HG03108 (cell line): ENCODE measurements at regions not wholly inside any gene's neighbourhood (a gene's known extent, or its start where the extent isn't known, plus 50 kb on each side); places are given as distances from the start of the nearest gene placed in this dataset.
"Not testable (repeated sequence)": the region's sequence is repeated elsewhere in the genome, so short reads cannot be mapped to it uniquely, and the experiment has no call there.

Source experiments
- ATAC-seq: cut with Tn5 transposase; IDR thresholded peaks from one replicate; pipeline ENCODE4 v1.9.1; 2021; ENCODE audit warnings: moderate library complexity; ENCODE audit not compliant: unreplicated experiment

DNA sequence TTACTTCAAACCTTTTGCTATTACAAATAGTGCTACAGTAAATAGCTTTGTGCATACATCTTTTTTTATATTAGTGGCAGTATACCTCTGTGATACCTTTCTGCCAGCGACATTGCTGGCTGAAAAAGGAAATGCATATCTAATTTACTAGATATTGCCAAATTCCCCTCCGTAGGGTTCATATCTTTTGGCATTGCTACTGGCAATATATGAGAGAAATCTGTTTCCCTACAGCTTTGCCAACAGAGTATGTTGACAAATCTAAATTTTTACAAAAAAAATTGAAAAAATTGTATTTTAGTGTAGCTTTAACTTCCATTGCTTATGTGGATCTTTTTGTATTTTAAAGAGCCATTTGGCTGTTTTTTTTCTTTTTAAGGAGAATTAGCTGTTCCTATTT is 426.7 kb downstream of the TRIB2 start:
- no peak for ATAC-seq

DNA sequence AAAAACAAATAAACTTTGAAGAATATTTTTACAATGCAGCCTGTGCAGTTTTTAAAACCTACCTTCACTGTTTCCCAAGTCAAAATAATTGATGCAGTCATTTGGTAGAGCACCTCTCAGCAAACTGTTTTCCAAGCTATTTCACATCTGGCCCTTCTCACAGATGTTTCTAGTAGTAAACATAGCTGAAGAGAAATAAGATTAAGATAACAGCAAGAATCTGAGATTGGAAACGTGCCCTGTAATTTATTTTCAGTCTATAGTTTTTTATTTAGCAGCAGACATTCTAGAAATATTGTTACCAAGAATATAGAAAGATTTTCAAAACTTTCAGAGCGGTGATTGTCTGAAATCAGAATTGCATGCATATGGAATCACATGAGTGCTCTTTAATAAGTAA is 440.2 kb downstream of the TRIB2 start:
- no peak for ATAC-seq

DNA sequence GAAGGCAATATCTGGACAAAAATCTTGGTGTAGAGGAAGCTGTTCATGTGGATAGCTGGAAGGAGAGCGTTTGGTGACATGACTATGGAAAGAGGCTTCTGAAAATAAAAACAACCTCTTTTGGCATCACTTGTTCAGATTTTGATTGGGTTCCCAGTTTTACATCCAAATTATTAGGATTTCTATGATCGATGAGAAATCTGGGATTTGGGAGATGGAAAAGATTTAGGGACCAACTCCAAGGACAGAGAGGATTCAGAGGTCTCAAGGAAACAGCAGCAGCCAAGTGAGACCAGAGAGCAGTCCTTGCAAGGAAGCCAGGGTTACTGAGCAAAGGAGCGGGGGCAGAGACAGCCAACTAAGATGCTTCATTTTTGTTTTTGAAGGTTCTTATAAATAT is 441.7 kb downstream of the TRIB2 start:
- ATAC-seq, result no peak

DNA sequence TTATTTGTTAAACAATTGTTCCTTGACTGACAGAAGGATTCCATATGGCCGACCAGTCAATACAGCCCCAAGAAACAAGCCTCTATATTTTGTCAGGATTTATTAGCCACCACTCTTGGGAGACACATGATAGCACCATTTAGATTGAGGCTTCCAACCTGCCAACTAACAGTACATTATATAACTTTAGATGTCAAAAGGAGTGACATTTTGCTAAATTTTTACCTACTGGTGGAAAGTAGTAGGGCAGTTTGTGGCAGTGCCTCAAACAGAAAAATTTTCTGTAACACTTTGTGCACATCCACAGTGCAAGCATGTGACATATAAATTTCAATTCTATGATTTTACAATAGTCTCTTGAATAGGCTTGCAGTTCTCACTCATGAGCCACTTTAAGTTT is 464.0 kb downstream of the TRIB2 start:
- ATAC-seq, result no peak

DNA sequence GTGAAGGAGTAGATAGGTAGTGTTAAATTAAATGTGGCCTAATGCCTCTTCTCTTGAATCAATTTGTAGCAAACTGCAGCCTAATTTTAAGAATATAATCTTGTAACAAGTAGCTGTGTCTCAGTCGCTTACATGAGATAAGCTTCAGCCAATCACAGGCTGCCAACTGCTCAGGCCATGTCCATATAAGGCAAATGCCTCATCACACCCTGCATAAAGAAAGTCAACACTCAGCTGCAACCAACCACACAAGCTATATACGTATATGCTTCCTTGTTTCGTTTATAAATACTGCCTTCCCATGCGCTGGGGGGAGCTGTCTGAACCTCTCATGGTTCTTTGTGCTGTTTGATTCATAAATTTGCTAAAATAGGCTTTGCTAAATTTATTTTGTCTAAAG is 476.3 kb downstream of the TRIB2 start:
- ATAC-seq, result peak; percentile 61

DNA sequence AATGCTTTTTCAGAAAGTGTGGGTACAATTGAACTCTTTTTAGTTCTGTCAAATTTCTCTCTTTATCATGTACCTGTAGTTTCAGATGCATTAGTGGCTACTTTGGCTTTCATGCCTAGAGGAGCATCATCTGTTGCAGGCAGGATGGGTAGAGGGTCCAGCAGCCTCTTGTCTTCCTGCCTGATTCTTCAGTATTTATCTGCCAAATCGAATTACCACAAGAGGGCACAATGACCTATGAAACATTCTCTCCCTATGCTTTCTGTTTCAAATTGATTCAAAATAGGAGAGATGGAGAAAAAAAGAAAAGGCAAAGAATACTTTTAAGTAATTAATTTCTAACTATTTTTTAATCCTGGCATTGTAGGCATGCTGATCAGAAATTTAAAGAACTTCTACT is 477.2 kb downstream of the TRIB2 start:
- ATAC-seq, result peak; percentile 62

DNA sequence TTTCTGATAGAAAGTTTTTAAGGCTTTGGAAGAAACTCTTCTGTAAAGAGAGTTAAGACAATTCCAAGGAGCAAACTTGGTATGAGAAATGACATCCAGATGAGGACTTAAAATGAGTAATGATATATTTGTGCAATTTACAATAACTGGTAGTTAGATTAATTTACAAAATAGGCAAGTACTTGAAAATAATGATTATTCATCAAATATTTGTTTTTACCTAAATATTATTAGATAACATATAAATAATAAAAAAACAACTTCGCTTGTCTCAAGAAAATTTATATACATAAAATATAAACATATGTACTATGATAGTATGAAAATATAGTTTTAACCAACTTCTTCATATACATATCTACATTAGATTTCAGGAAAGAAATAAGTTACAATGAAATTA is 478.5 kb downstream of the TRIB2 start:
- ATAC-seq, result no peak

DNA sequence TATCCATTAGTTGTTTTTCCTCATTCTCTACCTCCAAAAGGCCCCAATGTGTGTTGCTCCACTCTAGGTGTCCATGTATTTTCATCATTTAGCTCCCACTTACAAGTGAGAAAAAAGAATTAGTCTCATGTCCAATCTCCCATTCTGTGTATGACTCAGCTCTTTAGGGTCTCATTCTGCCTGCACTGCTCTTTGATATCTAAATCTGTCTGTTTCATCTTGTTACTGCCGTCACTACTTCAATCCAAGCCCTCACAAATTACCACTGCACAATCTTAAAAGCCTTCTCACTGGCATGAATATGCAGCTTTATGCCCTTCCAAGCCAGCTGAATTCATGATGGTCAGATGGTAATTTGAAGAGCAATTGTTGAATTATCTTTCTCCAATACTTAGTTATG is 480.5 kb downstream of the TRIB2 start:
- ATAC-seq, result no peak

DNA sequence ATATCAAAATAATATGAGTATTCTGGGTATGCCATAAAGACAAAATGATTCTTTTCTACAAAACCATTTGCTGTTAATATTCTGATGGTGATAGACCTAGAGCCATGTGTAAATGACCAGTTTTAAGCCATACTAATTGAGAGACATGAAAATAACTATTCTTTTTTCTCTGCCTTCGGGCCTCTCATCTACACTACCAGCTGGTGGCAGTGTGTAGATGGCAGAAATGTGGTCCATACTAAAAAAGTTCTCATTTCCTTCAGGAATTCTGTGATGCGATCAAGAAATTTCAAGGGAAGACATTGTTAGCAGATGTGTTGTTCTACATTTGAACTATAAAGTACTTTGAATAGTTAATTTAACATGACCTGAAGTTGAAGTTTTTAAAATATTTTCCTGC is 485.2 kb downstream of the TRIB2 start:
- ATAC-seq, result no peak

DNA sequence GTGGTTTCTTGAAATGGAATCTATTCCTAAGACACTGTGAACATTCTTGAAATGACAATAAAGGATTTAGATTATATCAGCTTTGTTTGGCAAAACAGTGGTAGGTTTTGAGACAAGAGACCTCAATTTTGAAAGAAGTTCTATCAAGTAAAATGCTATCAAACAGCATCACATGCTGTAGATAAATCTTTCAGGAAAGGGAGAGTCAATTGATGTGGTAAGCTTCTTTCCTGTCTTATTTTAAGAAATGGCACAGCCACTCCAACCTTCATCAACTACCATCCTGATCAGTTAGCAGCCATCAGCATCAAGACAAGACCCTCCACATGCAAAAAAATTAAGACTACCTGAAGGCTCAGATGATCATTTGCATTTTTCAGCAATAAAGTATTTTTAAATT is 495.4 kb downstream of the TRIB2 start:
- ATAC-seq, result no peak

DNA sequence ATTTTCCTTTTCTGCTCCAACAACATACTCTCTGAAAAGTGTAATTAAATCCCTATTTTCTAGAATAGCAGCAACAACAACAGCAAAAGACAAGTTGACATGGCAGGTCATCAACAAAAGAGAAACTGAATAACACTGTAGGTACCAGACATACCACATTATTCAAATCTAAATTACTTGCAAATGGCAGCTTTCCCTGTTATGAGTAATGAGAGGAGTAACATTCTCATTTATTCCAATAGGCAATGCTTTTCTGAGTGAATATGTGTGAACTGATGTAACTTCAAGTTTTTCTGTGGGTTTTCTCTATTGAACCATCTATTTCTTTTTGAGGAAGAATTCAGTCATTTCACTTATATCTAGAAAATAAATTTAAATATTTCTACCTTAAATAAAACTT is 501.5 kb downstream of the TRIB2 start:
- ATAC-seq, result no peak

DNA sequence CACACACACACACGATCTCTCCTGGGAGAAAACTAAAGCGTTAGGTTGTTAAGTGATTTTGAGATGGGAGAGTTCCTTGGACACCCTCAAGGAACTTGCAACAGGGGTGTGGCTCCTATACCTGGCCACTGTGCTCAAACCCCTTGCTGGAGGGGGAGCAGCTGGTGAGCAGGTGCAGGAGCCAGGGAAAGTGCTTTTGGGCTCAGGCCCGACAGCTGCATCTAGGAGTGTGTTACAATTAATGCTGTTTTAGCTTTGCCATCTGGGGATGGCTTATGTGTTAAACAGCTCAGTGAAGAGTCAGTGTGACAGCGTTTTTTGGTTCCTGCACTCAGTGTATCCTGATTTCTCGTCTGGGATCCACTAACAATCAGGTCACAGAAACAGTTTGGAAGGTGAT is 510.8 kb downstream of the TRIB2 start:
- no peak for ATAC-seq

DNA sequence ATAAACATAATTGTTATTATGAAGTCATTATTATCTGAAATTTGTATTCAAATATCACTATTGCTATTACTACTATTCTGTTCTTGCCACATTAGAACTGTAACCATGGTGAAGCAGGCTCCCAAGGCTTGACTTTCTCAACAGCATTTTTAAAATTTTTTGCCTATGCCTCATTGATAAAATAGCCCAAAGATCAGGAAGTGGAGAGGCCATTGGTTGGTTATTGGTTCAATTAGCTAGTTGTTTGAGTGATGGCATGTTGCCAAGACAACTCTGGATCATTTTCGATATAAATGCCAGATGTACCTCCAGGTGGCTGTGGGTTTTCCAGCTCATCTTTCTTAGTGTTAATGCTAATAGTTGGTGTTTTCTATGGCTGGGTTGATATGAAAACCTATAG is 513.5 kb downstream of the TRIB2 start:
- ATAC-seq, result no peak

DNA sequence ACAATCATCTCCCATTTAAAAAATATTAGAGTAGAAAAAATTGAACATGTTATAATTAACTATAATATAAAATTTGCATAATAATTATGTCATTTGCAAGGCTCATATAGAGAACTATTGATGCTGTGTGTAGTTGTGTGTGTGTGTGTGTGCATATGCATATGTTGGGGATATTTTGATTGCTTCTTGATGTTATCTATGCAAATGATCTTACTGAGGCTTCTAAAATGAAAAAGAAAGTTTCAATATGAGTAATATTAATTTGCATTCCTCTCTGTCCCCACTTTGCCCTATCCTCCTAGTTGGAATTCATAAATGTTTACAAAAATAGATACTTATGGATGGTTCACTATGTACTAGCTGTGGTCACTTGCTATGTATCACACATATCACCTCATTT is 523.3 kb downstream of the TRIB2 start:
- no peak for ATAC-seq

DNA sequence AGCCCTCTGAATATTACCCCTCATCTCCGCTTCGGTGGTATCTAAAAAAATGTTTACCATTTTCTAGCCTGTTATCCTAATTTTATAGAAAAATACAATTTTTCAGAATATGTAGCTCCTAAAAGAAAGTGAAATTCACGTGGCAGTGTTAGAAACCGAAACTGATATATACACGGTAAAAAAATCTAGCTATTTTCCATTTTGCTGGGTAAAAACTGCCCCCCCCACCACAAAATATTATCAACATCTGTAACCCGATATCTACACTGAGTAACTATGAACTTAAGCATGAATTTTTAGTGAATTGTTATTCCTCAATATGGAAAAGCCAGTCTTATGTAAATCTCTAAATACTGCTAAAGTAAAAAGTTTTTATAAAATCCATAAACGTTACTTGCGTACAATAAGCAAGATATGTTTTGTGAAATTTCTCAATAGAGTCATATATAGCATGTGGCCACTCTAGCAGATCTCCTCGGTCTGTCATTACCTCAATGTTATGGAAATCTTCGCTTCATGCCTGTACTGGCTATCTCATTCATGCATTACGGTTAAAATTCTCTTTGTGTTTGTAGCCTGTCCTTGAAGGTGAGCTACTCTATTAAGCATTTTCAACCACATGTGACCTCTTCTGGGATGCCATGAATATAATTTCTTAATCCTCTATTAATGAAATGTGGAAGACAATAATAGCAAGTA is 524.2 kb downstream of the TRIB2 start:
- ATAC-seq, result no peak

DNA sequence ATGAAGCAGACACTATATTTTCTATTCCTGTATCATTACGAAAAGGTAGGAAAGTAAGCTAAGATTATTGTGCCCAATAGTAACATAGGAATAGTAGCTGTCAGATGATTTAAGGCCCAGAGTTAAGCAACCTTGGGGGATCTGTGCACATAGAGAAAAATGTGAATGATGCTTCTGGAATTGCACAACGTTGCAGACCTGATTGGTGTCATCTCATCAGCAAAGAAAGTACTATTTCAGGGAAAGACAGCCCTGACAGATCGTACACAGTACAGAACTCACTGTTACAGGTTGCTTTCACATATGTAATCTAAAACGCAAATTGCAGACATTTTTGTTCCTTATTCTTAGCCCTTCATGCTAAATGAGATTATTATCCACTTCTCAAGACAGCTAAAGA is 535.9 kb downstream of the TRIB2 start:
- ATAC-seq, result no peak

DNA sequence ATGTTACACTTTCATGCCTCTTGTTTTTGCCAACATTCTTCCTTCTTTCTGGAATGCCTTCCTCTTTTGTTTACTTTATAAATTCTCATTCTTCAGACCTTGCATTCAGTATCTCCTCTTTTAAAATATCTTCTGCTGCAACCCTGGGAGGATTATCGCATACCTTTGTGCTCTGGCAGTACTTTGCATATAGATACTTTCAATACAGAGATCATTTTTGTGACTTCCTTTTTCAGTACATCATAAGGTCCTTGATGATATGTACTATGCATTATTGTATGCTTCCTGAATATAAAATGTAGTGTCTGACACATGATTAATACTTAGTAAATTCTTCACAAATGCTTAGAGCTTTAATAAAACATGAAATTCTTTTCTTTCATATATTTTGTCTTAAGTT is 538.7 kb downstream of the TRIB2 start:
- no peak for ATAC-seq

DNA sequence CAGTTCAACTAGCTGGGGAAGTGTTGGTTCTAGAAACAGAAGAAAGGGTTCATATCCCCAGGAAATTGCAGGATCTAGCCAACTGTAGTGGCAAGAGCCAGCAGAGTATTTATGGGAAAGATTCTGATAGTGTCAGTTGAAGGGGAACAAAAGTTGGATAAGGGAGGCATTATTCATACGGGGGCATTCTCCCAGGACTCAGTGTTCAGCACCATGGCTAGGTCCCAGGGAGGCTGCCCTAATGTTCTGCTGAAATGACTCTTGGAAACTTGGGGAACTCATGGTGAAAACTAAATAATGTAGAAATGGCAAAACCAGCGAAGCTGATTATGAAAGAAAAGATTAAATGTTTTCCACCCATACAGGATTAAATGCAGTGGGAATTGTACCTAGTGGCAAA is 543.7 kb downstream of the TRIB2 start:
- no peak for ATAC-seq

DNA sequence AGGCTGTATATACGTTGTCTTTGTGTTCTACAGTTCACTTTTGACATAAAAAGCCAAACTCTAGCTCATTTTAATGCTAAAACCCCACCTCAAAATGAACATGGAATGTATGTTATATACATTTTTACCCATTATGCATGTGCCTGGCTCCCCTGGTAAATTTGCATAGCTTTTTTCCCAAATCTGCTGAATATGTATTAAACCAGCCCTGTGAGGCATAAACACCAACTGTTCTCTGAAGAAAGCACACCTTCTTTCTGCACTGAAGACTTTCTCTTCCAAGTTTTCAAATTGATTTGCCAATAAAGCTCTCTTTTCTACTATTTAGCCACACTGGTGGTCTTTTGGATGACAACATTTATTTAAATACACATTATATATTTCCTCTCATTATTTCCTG is 549.4 kb downstream of the TRIB2 start:
- no peak for ATAC-seq

DNA sequence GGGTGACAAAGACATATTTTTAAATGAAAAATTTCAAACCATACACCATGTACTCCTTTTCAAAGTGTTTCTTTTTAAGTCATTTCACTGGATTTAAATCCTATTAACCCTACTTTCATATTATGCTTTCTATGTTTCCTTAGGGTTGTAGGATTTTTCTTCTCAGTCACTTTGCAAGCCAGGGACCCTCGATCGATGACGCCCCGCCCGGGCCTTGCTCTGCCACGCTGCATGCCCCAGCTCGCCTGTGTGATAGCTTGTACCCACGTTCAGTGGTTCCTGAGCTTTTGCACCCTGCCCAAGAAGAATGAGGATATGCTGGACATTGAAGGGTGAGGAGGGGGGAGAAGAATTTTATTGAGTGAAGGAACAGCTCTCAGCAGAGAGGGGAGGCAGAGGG is 568.0 kb downstream of the TRIB2 start:
- no peak for ATAC-seq

DNA sequence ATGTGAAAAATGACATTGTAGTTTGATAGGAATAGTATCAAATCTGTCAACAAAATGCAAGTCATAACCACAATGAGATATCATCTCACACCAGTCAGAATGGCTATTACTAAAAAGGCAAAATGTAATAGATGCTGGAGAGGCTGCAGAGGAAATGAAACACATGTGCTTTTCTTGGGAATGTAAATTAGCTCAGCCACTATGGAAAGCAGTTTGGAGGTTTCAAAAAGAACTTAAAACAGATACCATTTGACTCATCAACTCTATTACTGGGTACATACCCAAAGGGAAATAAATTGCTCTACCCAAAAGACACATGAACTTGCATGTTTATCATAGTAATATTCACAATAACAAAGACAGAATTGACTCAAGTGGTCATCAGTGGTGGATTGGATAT is 572.6 kb downstream of the TRIB2 start:
- ATAC-seq, result no peak

DNA sequence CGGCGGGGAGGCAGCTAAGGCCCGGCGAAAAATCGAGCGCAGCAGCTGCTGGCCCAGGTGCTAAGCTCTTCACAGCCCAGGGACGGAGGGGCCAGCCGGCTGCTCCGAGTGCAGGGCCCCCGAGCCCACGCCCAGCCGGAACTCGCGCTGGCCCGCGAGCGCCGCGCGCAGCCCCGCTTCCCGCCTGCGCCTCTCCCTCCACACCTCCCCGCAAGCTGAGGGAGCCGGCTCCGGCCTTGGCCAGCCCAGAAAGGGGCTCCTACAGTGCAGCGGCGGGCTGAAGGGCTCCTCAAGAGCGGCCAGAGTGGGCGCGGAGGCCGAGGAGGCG is 591.7 kb downstream of the TRIB2 start:
- ATAC-seq, result not testable (repeated sequence)

DNA sequence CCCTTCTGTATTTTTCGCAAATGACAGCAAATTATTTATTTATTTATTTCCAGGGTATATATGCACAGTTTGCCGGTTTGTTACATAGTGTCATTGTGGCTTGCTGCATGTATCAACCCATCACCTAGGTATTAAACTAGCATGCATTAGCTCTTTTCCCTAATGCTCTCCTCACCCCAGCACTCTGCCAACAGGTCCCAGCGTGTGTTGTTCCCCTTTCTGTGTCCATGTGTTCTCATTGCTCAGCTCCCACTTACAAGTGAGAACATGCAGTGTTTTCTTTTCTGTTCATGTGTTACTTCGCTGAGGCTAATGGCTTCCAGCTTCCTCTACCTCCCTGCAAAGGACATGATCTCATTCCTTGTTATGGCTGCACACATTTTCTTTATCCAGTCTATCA is 592.3 kb downstream of the TRIB2 start:
- ATAC-seq, result no peak

DNA sequence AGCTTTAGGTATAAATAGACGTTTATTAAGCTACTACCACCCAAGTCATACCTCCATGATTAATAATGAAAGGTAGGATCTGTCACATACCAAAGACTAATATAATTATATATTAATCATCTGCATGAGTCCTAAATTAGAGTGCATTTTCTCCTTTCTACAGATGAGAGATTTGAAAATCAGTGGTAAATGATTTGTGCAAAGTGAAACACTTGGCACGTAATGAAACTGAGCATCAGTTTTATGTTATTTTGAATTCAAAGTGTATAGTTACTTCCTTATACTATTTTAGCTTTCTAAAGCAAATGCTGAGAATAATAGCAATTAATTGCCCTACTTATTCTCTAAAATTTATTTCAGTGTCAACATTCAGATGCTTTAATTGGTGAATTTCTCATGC is 615.3 kb downstream of the TRIB2 start:
- no peak for ATAC-seq
